HCT116 (cell line): ENCODE measurements at regions not wholly inside any gene's neighbourhood (a gene's known extent, or its start where the extent isn't known, plus 50 kb on each side); places are given as distances from the start of the nearest gene placed in this dataset.

Experiments
- ATAC-seq: fragments of 200-7000 bp; cut with Tn5 transposase; 2 replicates; pipeline ENCODE4 v1.9.1; 2020; ENCODE audit warnings: mild to moderate bottlenecking, moderate library complexity
- BruUV-seq: library from RNA; stranded (reverse); fragments of 400-500 nt; replicated peaks from 2 replicates; lab custom pipeline; 2021; lab: Mats Ljungman, UMichigan
- CTCF ChIA-PET: fragments of 300-600 bp; sonication (Branson Sonifier 250); formaldehyde crosslinking; loops from one replicate; lab custom pipeline; 2021; ENCODE audit warnings: antibody characterized with exemption; lab: Charles Lee
- POLR2A ChIA-PET: fragments of 300-600, 350-600 bp; sonication (Branson Sonifier 250); formaldehyde crosslinking; loops from one replicate; lab custom pipeline; 2021; ENCODE audit warnings: antibody characterized with exemption; lab: Charles Lee
- RAD21 ChIA-PET, 2 experiments: fragments of 300-600 bp; sonication (Branson Sonifier 250); formaldehyde crosslinking; loops; one replicate each; lab custom pipeline; 2023; ENCODE audit warnings: low total read pairs in 2 of 2; ENCODE audit not compliant: uncharacterized antibody in 2 of 2, unreplicated experiment in 2 of 2, low non-redundant PET in 1 of 2; lab: Charles Lee
- DNase-seq: peaks from one replicate; pipeline ENCODE4 v3.0.0-alpha.2; 2010; ENCODE audit warnings: low read depth, low spot score
- H2AFZ ChIP-seq: fragments of 200-600 bp; shearing (Covaris generic), sonication (generic); 2 replicates; pipeline ENCODE4 v1.6.1; 2017; ENCODE audit warnings: low read depth, mixed run types, mixed read lengths, antibody characterized with exemption, low read length; ENCODE audit not compliant: poor library complexity, severe bottlenecking
- H3K27ac ChIP-seq: 2 replicates; pipeline ENCODE4 v1.5.1; 2012; ENCODE audit warnings: low read depth, low read length
- H3K27me3 ChIP-seq: fragments of 200-600 bp; sonication (generic); 2 replicates; pipeline ENCODE4 v1.6.1; 2016; ENCODE audit warnings: mixed run types, low read length, mixed read lengths; ENCODE audit not compliant: insufficient read depth
- H3K36me3 ChIP-seq, 2 experiments: fragments of 200-500 bp in 1 of 2; fragments of 200-600 bp in 1 of 2; sonication (Bioruptor generic) in 1 of 2; sonication (generic) in 1 of 2; 2 replicates each; pipeline versions ENCODE4 v1.5.1 to v1.6.1; 2014 to 2016; ENCODE audit warnings: low read length in 2 of 2, inconsistent platforms in 1 of 2, mixed read lengths in 1 of 2, mixed run types in 1 of 2; ENCODE audit not compliant: insufficient read depth in 2 of 2, control insufficient read depth in 1 of 2
- H3K4me1 ChIP-seq, 2 experiments: fragments of 200-600 bp in 1 of 2; sonication (generic) in 1 of 2; 2 replicates each; pipeline versions ENCODE4 v1.5.1 to v1.6.1; 2012 to 2017; ENCODE audit warnings: low read length in 2 of 2, inconsistent platforms in 1 of 2, mild to moderate bottlenecking in 1 of 2, mixed read lengths in 1 of 2, mixed run types in 1 of 2, moderate library complexity in 1 of 2; ENCODE audit not compliant: insufficient read depth in 2 of 2, control insufficient read depth in 1 of 2
- H3K4me2 ChIP-seq: fragments of 200-600 bp; sonication (generic); 2 replicates; pipeline ENCODE4 v1.6.1; 2017; ENCODE audit warnings: mixed run types, low read length, mixed read lengths
- H3K4me3 ChIP-seq, 2 experiments: fragments of 200-600 bp in 1 of 2; sonication (generic) in 1 of 2; replicated peaks in 1 of 2; 2 replicates each; pipeline ENCODE4 v1.5.1; 2011 to 2016; ENCODE audit warnings: low read length in 2 of 2, control low read depth in 1 of 2, low read depth in 1 of 2, mild to moderate bottlenecking in 1 of 2, mixed read lengths in 1 of 2, mixed run types in 1 of 2
- H3K79me2 ChIP-seq: fragments of 200-600 bp; sonication (generic); 2 replicates; pipeline ENCODE4 v1.6.1; 2017; ENCODE audit warnings: mild to moderate bottlenecking, mixed run types, low read length, moderate library complexity, mixed read lengths; ENCODE audit not compliant: insufficient read depth
- H3K9ac ChIP-seq: fragments of 200-600 bp; sonication (generic); 2 replicates; pipeline ENCODE4 v1.6.1; 2016; ENCODE audit warnings: low read length, mixed read lengths
- H3K9me2 ChIP-seq: fragments of 200-600 bp; sonication (generic), shearing (Covaris generic); 2 replicates; pipeline ENCODE4 v1.6.1; 2017; ENCODE audit warnings: mixed run types, mild to moderate bottlenecking, moderate library complexity; ENCODE audit not compliant: insufficient read depth
- H3K9me3 ChIP-seq, 2 experiments: fragments of 200-500 bp in 1 of 2; fragments of 200-600 bp in 1 of 2; sonication (Bioruptor generic) in 1 of 2; sonication (generic) in 1 of 2; 2 replicates each; pipeline ENCODE4 v1.6.1; 2014 to 2017; ENCODE audit warnings: low read length in 2 of 2, mixed read lengths in 2 of 2, inconsistent platforms in 1 of 2, low read depth in 1 of 2, mild to moderate bottlenecking in 1 of 2, mixed run types in 1 of 2, moderate library complexity in 1 of 2; ENCODE audit not compliant: control insufficient read depth in 1 of 2, insufficient read depth in 1 of 2
- H4K20me1 ChIP-seq: fragments of 200-600 bp; sonication (generic), shearing (Covaris generic); 2 replicates; pipeline ENCODE4 v1.6.1; 2017; ENCODE audit warnings: mixed run types, mild to moderate bottlenecking, moderate library complexity; ENCODE audit not compliant: insufficient read depth
- CBX3 ChIP-seq: IDR thresholded peaks from 2 replicates; pipeline ENCODE4 v1.6.1; 2012; ENCODE audit warnings: low read depth
- CEBPB ChIP-seq: IDR thresholded peaks from 2 replicates; pipeline ENCODE4 v1.6.1; 2012; ENCODE audit warnings: low read depth
- ELF1 ChIP-seq: IDR thresholded peaks from 2 replicates; pipeline ENCODE4 v1.6.1; 2012; ENCODE audit warnings: low read depth, borderline replicate concordance
- EZH2 ChIP-seq: fragments of 200-600 bp; sonication (generic); IDR thresholded peaks from 2 replicates; pipeline ENCODE4 v1.6.1; 2017; ENCODE audit warnings: antibody characterized with exemption, mixed run types
- EZH2phosphoT487 ChIP-seq: fragments of 200-600 bp; IDR thresholded peaks from 2 replicates; pipeline ENCODE4 v1.6.1; 2018; ENCODE audit warnings: antibody characterized with exemption, borderline replicate concordance
- FOSL1 ChIP-seq: IDR thresholded peaks from 2 replicates; pipeline ENCODE4 v1.6.1; 2012; ENCODE audit warnings: low read depth
- JUND ChIP-seq: IDR thresholded peaks from 2 replicates; pipeline ENCODE4 v1.6.1; 2012
- POLR2A ChIP-seq: IDR thresholded peaks from 2 replicates; pipeline ENCODE4 v1.7.0; 2011; ENCODE audit warnings: borderline replicate concordance; ENCODE audit not compliant: insufficient read depth, insufficient read length; ENCODE audit errors: extremely low read depth
- POLR2AphosphoS5 ChIP-seq: IDR thresholded peaks from 2 replicates; pipeline ENCODE4 v1.6.1; 2011; ENCODE audit warnings: mild to moderate bottlenecking, low read depth, low read length, moderate library complexity
- RAD21 ChIP-seq: IDR thresholded peaks from 2 replicates; pipeline ENCODE4 v1.6.1; 2012; ENCODE audit warnings: low read depth, mild to moderate bottlenecking
- SIN3A ChIP-seq: IDR thresholded peaks from 2 replicates; pipeline ENCODE4 v1.6.1; 2012; ENCODE audit warnings: low read depth
- TCF7L2 ChIP-seq: IDR thresholded peaks from 2 replicates; pipeline ENCODE4 v1.7.0; 2011; ENCODE audit warnings: borderline replicate concordance, inconsistent platforms; ENCODE audit not compliant: insufficient read depth, insufficient read length; ENCODE audit errors: extremely low read depth
- YY1 ChIP-seq: IDR thresholded peaks from 2 replicates; pipeline ENCODE4 v1.6.1; 2011; ENCODE audit warnings: low read length, low read depth, moderate library complexity, mild to moderate bottlenecking; ENCODE audit not compliant: insufficient replicate concordance; ENCODE audit errors: extremely low read depth
- intact Hi-C: fragments of 100-400 bp; cut with micrococcal nuclease; formaldehyde crosslinking; loops from 2 replicates; pipeline ENCODE4 v1.10.0; 2022
- TF ChIP-seq, protein P1 (sequence below): IDR thresholded peaks from 2 replicates; pipeline ENCODE4 v1.6.1; 2012; ENCODE audit warnings: low read depth

DNA sequence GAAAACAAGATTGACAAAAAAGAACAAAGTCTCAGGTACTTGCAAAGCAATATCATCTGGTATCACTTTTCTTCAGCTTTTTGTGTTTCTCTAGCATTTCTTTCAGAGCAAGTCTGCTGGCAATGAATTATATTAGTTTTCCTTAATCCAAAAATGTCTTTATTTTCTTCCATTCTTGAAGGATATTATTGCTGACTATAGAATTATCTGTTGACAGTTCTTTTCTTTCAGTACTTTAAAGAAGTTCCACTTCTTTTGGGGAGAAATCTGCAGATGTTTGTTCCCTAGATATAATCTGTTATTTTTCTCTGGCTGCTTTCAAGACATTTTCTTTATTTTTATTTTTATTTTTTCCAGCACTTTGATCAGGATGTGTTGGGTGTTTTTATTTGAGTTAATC lies 161.8 kb upstream of the SPRED2 start:
- CTCF ChIA-PET, result no interaction called here
- H3K27me3 ChIP-seq, result no peaks in the 10 kb centered on the region
- POLR2A ChIA-PET, result no interaction called here
- intact Hi-C loops, result no loop called here
- H3K4me2 ChIP-seq, result no peak overlapping the region
- H3K9me2 ChIP-seq, result no peaks in the 10 kb centered on the region; the same call in 1 of the 2 replicates
- no peaks in the 10 kb centered on the region for H3K36me3 ChIP-seq
- H3K9me3 ChIP-seq, result no peaks in the 10 kb centered on the region
- H3K9ac ChIP-seq, result no peak overlapping the region
- H3K79me2 ChIP-seq, result no peaks in the 10 kb centered on the region
- BruUV-seq, result no TSS peak
- no peak overlapping the region for H3K4me3 ChIP-seq
- H2AFZ ChIP-seq, result no peak overlapping the region
- no peak overlapping the region for H3K27ac ChIP-seq
- no peaks in the 10 kb centered on the region for H3K4me1 ChIP-seq
- RAD21 ChIA-PET, result no interaction called here
- ATAC-seq, result no peak
- no peaks in the 10 kb centered on the region for H4K20me1 ChIP-seq
- TF ChIP-seq EZH2, result no peak
- TF ChIP-seq FOSL1, result no peak
- no peak for TF ChIP-seq RAD21
- TF ChIP-seq SIN3A, result no peak
- no peak for TF ChIP-seq CEBPB
- TF ChIP-seq, protein P1, sequence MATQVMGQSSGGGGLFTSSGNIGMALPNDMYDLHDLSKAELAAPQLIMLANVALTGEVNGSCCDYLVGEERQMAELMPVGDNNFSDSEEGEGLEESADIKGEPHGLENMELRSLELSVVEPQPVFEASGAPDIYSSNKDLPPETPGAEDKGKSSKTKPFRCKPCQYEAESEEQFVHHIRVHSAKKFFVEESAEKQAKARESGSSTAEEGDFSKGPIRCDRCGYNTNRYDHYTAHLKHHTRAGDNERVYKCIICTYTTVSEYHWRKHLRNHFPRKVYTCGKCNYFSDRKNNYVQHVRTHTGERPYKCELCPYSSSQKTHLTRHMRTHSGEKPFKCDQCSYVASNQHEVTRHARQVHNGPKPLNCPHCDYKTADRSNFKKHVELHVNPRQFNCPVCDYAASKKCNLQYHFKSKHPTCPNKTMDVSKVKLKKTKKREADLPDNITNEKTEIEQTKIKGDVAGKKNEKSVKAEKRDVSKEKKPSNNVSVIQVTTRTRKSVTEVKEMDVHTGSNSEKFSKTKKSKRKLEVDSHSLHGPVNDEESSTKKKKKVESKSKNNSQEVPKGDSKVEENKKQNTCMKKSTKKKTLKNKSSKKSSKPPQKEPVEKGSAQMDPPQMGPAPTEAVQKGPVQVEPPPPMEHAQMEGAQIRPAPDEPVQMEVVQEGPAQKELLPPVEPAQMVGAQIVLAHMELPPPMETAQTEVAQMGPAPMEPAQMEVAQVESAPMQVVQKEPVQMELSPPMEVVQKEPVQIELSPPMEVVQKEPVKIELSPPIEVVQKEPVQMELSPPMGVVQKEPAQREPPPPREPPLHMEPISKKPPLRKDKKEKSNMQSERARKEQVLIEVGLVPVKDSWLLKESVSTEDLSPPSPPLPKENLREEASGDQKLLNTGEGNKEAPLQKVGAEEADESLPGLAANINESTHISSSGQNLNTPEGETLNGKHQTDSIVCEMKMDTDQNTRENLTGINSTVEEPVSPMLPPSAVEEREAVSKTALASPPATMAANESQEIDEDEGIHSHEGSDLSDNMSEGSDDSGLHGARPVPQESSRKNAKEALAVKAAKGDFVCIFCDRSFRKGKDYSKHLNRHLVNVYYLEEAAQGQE, result no peak
- no peak for DNase-seq

DNA sequence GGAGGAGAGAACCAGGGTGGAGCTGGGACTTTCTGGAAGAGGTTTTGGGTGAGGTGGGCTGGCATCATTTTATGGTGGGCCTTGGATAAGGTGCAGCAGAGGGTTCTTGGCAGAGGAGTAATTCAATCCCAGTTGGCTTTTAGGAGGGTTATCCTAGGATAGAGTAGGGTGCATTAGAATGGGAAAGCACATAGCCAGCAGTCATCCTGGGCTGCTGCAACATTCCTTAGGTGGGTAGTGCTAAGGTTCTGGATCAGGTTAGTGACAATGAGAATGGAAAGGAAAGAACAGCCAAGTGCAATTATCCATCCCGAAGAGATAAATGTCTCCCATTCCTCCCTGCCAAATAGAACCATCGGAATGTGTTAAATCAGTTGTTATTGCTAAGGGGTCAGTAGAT lies 157.3 kb upstream of the SPRED2 start:
- RAD21 ChIA-PET, result no interaction called here
- BruUV-seq, result no TSS peak
- no peak for ATAC-seq

More for the DNA sequence above, 157.3 kb upstream of the SPRED2 start:
- CTCF ChIA-PET, result no interaction called here
- Histone ChIP-seq H3K4me1 (no peaks in the 10 kb centered on the region), H3K4me2 (no peak overlapping the region), H3K79me2 (no peaks in the 10 kb centered on the region), H3K36me3 (no peaks in the 10 kb centered on the region), H3K27me3 (no peaks in the 10 kb centered on the region), H2AFZ (no peak overlapping the region), H3K27ac (no peak overlapping the region), H4K20me1 (no peaks in the 10 kb centered on the region), H3K4me3 (no peak overlapping the region), H3K9me2 (no peaks in the 10 kb centered on the region), H3K9ac (no peak overlapping the region), H3K9me3 (no peaks in the 10 kb centered on the region)
- no peak for DNase-seq
- no peak for TF ChIP-seq EZH2phosphoT487
- no peak for TF ChIP-seq POLR2A
- TF ChIP-seq CEBPB, result no peak
- TF ChIP-seq SIN3A, result no peak
- no peak for TF ChIP-seq POLR2AphosphoS5
- TF ChIP-seq CBX3, result no peak
- TF ChIP-seq, protein P1, result no peak
- no peak for TF ChIP-seq JUND
- TF ChIP-seq TCF7L2, result no peak
- no peak for TF ChIP-seq YY1
- TF ChIP-seq ELF1, result no peak
- intact Hi-C loops, result no loop called here
- POLR2A ChIA-PET, result no interaction called here
